Heart left ventricle (tissue), 13 donors: ENCODE measurements at regions not wholly inside any gene's neighbourhood (a gene's known extent, or its start where the extent isn't known, plus 50 kb on each side); places are given as distances from the start of the nearest gene placed in this dataset.

Source experiments
- CTCF ChIP-seq, 12 donors: fragments of 200-600 bp; sonication (generic) in 4 of 12; IDR thresholded peaks; one replicate each; pipeline versions ENCODE4 v1.5.0 to v1.8.0; 2018 to 2022; ENCODE audit warnings: antibody characterized with exemption in 12 of 12, mild to moderate bottlenecking in 5 of 12
- POLR2A ChIP-seq, 2 donors: fragments of 450-650 bp; IDR thresholded peaks; one replicate each; pipeline ENCODE4 v1.6.1; 2017; ENCODE audit warnings: antibody characterized with exemption in 2 of 2, mild to moderate bottlenecking in 2 of 2, moderate library complexity in 2 of 2
- donor health status: ischemic (EF 13 %, LVEDD 7.1; RV severe dilation, severe dysfunction).
- donor health status: DM: no; HTN: yes; CAD: no.
- donor health status: DM: no; HTN: no; CAD: no.
- donor health status: ischemic (EF 25% LVEDD 6.9; RV normal size, moderate dysfunction).
- donor health status: ischemic (EF 25% LVEDD 5.7; RV mildly dilated, moderate dysfunction).
- donor health status: ischemic (EF 35%, LVEDD 5.7; RV mildly dilated, moderate dysfunction).
- donor health status: nonischemic (EF 11% LVEDD 7.7; RV severe dilation, severe dysfunction).
- donor health status: DM: yes; HTN: yes; CAD: no.
- donor health status: PGD.
- donor health status: ischemic (EF 29% LVEDD 5.4; RV normal size, mild dysfunction).
- donor health status: nonischemic (EF 23%, LVEDD 6.1; RV moderate dilation, normal function).

GRCh38 chr15:38128341-38128781, 124.3 kb upstream of the SPRED1 start:
- no peak for TF ChIP-seq CTCF (IDR thresholded peaks at IDR 0.05)
- TF ChIP-seq POLR2A (IDR thresholded peaks at IDR 0.05), result no peak
